Cardiac fibroblast (primary cell): ENCODE measurements at regions not wholly inside any gene's neighbourhood (a gene's known extent, or its start where the extent isn't known, plus 50 kb on each side); places are given as distances from the start of the nearest gene placed in this dataset.

Experiments used
- DNase-seq, 2 donors: peaks; one replicate each; pipeline versions ENCODE4 v3.0.0 to v3.0.0-alpha.2; 2010; ENCODE audit warnings: low read depth in 2 of 2
- H3K4me3 ChIP-seq, 2 donors: replicated peaks in 1 of 2; 1 replicate in 1 of 2; 2 replicates in 1 of 2; pipeline ENCODE4 v1.5.1; 2011; ENCODE audit warnings: low read depth in 2 of 2, low read length in 2 of 2, mild to moderate bottlenecking in 2 of 2, moderate library complexity in 1 of 2
- CTCF ChIP-seq: IDR thresholded peaks from one replicate; pipeline ENCODE4 v1.5.1; 2011; ENCODE audit warnings: low read depth, mild to moderate bottlenecking, low read length, inconsistent platforms

DNA sequence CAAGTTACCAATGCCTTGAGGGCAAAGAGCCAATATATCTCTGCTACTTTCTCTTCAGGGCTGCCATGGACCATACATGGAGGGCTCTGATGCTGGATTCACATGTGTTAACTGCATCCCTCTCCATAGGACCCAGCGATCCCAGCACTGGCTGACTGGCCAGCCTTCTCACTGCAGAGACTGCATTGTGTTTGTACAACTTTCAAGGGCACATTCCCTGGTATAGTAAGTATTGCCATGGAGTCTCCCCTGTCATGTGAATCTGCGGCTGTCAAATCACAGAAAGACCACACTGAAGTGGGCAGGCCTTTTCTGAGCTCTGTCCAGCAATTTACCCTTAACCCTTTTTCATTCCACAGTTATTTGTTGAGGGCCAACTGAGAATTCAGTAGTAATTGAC, 449.8 kb downstream of the OMA1 start:
- DNase-seq = no peak
- H3K4me3 ChIP-seq = no peak overlapping the region
- no peak for TF ChIP-seq CTCF

GRCh38 chr1:58095183-58095582, 451.3 kb downstream of the OMA1 start:
- no peak for DNase-seq
- TF ChIP-seq CTCF = no peak
- H3K4me3 ChIP-seq = no peak overlapping the region

DNA sequence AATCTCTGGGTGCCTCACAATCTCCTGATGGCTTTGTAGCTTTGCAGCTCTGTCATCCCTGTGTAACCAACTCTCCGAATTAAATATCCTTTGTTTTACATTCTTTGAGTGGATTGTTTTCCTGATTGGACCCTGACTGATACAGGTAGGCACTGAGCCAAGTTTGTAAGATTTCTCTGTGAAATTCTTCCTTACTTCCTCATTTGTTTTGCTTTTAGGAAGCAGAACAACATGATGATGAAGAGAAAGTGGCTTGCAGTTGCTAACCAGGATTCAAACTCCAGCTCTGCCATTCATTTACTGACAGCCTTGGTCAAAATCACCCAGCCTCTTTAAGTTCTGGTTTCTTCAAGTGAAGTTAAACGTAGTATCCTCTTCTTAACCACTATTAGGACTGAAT, 452.3 kb downstream of the OMA1 start:
- TF ChIP-seq CTCF = no peak
- DNase-seq = no peak
- H3K4me3 ChIP-seq = no peak overlapping the region

DNA sequence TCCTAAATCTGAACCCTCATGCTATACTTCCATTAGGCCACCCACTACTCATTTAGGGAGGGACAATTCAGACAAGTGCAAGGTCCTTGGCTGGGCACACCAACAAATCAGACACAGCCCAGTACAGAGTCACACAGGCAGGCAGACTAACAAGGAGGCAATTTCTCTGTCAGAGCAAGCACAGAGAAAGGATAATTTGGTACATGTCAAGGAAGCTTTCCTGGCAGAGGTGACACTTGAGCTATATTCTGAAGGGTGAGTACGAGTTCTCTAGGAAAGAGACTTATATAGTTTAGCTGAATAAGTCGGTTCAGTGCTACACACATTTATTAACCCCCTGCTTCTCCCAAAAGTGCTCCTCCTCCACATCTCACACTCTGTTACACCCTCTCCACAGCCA, 455.9 kb downstream of the OMA1 start:
- no peak overlapping the region for H3K4me3 ChIP-seq
- DNase-seq = no peak
- TF ChIP-seq CTCF = no peak

DNA sequence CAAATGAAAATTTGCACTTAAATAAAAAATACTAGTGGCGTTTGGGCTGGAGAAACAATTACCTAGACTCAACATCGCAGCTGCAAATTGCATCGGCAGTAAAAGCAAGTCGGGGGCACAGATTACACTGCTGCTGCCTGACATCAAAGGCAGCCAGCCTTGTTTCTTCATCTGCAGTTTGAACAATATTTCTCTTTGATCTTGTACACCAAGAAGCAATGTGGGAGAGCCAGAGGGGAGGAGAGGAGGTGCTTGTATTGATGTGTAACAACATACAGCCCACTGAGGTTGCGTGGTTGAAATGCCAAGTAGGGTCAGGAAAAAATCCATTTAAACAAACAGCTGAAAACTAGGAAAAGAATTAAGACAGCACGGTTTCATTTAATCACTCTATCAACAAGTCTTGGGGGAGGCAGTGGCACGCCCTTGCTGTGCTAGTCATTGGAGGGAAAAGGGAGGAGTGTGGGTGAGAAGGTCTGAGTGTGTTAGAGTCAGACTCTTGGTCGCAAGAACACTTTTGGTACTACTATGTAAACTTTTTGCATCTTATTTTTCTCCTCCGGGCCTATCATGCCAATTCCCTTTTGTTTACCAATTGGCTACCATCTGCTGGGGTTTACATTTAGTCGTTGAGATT, 456.5 kb downstream of the OMA1 start:
- TF ChIP-seq CTCF = no peak
- no peak overlapping the region for H3K4me3 ChIP-seq
- no peak for DNase-seq

DNA sequence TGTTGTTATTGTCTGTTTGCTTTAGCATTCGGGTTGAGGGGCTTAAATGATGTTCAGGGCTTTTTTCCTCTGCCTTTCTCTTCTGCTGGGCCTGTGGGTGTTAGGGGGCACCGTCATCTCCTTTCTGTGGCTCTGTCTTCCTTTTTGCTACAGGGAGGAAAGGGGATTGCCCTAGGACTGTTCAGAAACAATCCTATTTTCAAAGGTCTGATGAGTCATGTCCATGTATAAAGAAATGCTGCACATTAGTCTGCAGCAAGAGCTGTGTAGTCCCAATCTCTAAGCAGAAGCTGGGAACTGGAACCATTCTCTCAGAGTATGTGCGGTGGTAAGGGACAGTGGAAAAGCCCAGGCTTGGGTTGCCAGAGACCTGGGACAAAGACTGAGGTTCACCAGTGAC, 462.3 kb downstream of the OMA1 start:
- TF ChIP-seq CTCF = no peak
- peak in 1 of 2 donors; percentile 0 for DNase-seq
- H3K4me3 ChIP-seq = no peak overlapping the region

DNA sequence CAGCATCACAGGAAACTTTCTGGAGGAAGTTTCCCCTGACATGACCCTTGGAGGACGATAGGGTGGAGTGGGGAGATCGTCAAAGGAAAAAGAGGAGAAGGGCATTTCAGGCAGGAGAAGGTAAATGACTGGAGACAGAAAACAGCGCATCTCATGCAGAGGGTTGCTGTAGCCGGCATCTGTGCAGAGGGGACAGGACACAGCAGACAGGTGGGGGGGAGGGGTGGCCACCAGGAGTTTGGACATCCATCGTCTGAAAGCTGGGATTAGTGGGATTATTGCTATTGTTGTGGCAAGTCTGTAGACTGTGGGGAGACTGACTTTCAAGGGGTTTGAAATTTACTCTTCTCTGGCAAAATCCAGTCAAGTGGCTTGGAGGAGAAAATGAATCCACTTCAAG, 463.9 kb downstream of the OMA1 start:
- H3K4me3 ChIP-seq = no peak overlapping the region
- TF ChIP-seq CTCF = no peak
- no peak for DNase-seq
